Heart left ventricle (tissue), 13 donors: ENCODE measurements at regions not wholly inside any gene's neighbourhood (a gene's known extent, or its start where the extent isn't known, plus 50 kb on each side); places are given as distances from the start of the nearest gene placed in this dataset.
"Not testable (repeated sequence)": the region's sequence is repeated elsewhere in the genome, so short reads cannot be mapped to it uniquely, and the experiment has no call there.

ENCODE experiments used
- POLR2A ChIP-seq, 2 donors: fragments of 450-650 bp; IDR thresholded peaks; one replicate each; pipeline ENCODE4 v1.6.1; 2017; ENCODE audit warnings: antibody characterized with exemption in 2 of 2, mild to moderate bottlenecking in 2 of 2, moderate library complexity in 2 of 2
- TF ChIP-seq, protein P1 (sequence below), 12 donors: fragments of 200-600 bp; sonication (generic) in 4 of 12; IDR thresholded peaks; one replicate each; pipeline versions ENCODE4 v1.5.0 to v1.8.0; 2018 to 2022; ENCODE audit warnings: antibody characterized with exemption in 12 of 12, mild to moderate bottlenecking in 5 of 12
- donor health status: ischemic (EF 13 %, LVEDD 7.1; RV severe dilation, severe dysfunction).
- donor health status: DM: no; HTN: yes; CAD: no.
- donor health status: DM: no; HTN: no; CAD: no.
- donor health status: ischemic (EF 25% LVEDD 6.9; RV normal size, moderate dysfunction).
- donor health status: ischemic (EF 25% LVEDD 5.7; RV mildly dilated, moderate dysfunction).
- donor health status: ischemic (EF 35%, LVEDD 5.7; RV mildly dilated, moderate dysfunction).
- donor health status: nonischemic (EF 11% LVEDD 7.7; RV severe dilation, severe dysfunction).
- donor health status: DM: yes; HTN: yes; CAD: no.
- donor health status: PGD.
- donor health status: ischemic (EF 29% LVEDD 5.4; RV normal size, mild dysfunction).
- donor health status: nonischemic (EF 23%, LVEDD 6.1; RV moderate dilation, normal function).

DNA sequence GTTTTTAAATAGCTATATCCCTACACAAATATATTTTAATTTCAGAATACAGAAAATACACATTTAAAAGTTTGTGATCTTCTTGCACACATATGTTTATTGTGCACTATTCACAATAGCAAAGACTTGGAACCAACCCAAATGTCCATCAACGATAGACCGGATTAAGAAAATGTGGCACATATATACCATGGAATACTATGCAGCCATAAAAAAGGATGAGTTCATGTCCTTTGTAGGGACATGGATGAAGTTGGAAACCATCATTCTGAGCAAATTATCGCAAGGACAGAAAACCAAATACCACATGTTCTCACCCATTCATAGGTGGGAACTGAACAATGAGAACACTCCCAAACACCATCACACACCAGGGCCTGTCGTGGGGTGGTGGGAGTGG lies 266.9 kb upstream of the GK2 start:
- TF ChIP-seq, protein P1, sequence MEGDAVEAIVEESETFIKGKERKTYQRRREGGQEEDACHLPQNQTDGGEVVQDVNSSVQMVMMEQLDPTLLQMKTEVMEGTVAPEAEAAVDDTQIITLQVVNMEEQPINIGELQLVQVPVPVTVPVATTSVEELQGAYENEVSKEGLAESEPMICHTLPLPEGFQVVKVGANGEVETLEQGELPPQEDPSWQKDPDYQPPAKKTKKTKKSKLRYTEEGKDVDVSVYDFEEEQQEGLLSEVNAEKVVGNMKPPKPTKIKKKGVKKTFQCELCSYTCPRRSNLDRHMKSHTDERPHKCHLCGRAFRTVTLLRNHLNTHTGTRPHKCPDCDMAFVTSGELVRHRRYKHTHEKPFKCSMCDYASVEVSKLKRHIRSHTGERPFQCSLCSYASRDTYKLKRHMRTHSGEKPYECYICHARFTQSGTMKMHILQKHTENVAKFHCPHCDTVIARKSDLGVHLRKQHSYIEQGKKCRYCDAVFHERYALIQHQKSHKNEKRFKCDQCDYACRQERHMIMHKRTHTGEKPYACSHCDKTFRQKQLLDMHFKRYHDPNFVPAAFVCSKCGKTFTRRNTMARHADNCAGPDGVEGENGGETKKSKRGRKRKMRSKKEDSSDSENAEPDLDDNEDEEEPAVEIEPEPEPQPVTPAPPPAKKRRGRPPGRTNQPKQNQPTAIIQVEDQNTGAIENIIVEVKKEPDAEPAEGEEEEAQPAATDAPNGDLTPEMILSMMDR (IDR thresholded peaks at IDR 0.05): not testable (repeated sequence)
- TF ChIP-seq POLR2A (IDR thresholded peaks at IDR 0.05): not testable (repeated sequence)
